Vagina (tissue), 2 donors: ENCODE measurements at regions not wholly inside any gene's neighbourhood (a gene's known extent, or its start where the extent isn't known, plus 50 kb on each side); places are given as distances from the start of the nearest gene placed in this dataset.

Experiments
- CTCF ChIP-seq, 3 experiments: fragments of 450-650 bp in 2 of 3; fragments of 200-600 bp in 1 of 3; sonication (generic) in 1 of 3; IDR thresholded peaks; one replicate each; pipeline ENCODE4 v1.5.1; 2017 to 2019; ENCODE audit warnings: antibody characterized with exemption in 3 of 3, mild to moderate bottlenecking in 2 of 3, moderate library complexity in 2 of 3
- POLR2AphosphoS5 ChIP-seq, 2 donors: sonication (generic); formaldehyde crosslinking; IDR thresholded peaks; one replicate each; pipeline ENCODE4 v1.9.0; 2017; ENCODE audit warnings: antibody characterized with exemption in 2 of 2, mild to moderate bottlenecking in 2 of 2, low read depth in 1 of 2; ENCODE audit not compliant: insufficient read depth in 1 of 2

DNA sequence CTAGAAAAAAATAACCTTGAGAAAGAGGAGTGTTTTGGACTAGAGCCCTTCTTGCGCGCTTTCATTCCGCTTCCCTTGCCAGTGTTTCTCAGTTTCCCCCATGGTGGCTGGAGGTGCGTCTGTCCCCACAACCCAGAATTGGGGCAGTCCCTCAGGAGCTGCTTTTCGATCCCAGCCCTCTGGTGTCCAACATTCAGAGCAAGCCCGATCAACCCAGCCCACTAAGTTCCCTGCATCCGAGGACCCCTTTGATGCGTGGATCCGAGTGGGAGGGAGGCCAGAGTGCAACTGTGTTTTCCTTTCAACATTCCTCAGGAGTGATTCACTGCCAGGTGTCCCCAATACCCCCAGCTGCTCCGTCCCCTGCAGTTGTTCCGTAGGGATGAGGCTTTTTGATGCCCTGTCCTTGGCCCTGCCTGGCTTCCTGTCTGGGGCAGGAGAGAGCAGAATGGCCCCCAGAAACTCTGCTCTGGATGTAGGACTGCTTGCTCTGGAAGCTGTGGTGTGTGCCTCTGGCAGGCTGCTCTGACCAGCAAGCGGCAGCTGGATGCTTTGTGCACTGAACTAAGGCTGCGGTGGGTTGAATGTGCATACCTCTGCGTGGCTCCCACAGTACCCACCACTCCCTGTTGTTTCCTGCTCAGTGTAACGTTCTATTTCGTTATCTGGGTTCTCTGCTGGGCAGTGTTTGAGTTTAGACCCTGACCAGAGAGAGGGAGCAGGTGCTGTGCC is 117.5 kb downstream of the BOD1 start:
- TF ChIP-seq POLR2AphosphoS5 (IDR thresholded peaks at IDR 0.05; ENCODE audit: insufficient read depth in 1 of 2, low read depth in 1 of 2), result no peak
- no peak for TF ChIP-seq CTCF (IDR thresholded peaks at IDR 0.05)
